SK-N-SH treated with all-trans-retinoic acid at 6 μM for 48 hours (cell line): ENCODE measurements at regions not wholly inside any gene's neighbourhood (a gene's known extent, or its start where the extent isn't known, plus 50 kb on each side); places are given as distances from the start of the nearest gene placed in this dataset.

Experiments
- ATAC-seq: fragments of 200-7000 bp; cut with Tn5 transposase; 3 replicates; pipeline ENCODE4 v1.9.1; 2020; ENCODE audit warnings: mild to moderate bottlenecking, moderate library complexity
- ARNTL ChIP-seq: fragments of 450-650 bp; formaldehyde crosslinking; IDR thresholded peaks from 2 replicates; pipeline ENCODE4 v1.5.0; 2020; ENCODE audit warnings: low read depth, mild to moderate bottlenecking, moderate library complexity, borderline replicate concordance
- BACH2 ChIP-seq: fragments of 250-450 bp; sonication (Bioruptor Pico); IDR thresholded peaks from 2 replicates; pipeline ENCODE4 v1.9.0; 2021; ENCODE audit warnings: mild to moderate bottlenecking, borderline replicate concordance
- CREB5 ChIP-seq: fragments of 250-450 bp; sonication (Bioruptor Pico); IDR thresholded peaks from 2 replicates; pipeline ENCODE4 v1.5.1; 2020; ENCODE audit warnings: low read depth, mild to moderate bottlenecking, moderate library complexity
- CSDC2 ChIP-seq: fragments of 250-450 bp; sonication (Bioruptor Pico); IDR thresholded peaks from 2 replicates; pipeline ENCODE4 v1.5.0; 2020; ENCODE audit warnings: mild to moderate bottlenecking, moderate library complexity
- CSRNP3 ChIP-seq: fragments of 250-450 bp; sonication (Bioruptor Pico); IDR thresholded peaks from 2 replicates; pipeline ENCODE4 v1.5.1; 2021; ENCODE audit warnings: mild to moderate bottlenecking, moderate library complexity
- ESRRG ChIP-seq: fragments of 250-450 bp; sonication (Bioruptor Pico); IDR thresholded peaks from 2 replicates; pipeline ENCODE4 v1.6.1; 2021; ENCODE audit warnings: mild to moderate bottlenecking
- GLIS3 ChIP-seq: fragments of 250-450 bp; sonication (Bioruptor Pico); IDR thresholded peaks from 2 replicates; pipeline ENCODE4 v1.5.0; 2020; ENCODE audit warnings: mild to moderate bottlenecking, moderate library complexity
- ISL1 ChIP-seq: fragments of 250-450 bp; sonication (Bioruptor Pico); IDR thresholded peaks from 2 replicates; pipeline ENCODE4 v2.1.2; 2022; ENCODE audit warnings: mild to moderate bottlenecking, moderate library complexity
- OSR1 ChIP-seq: fragments of 250-450 bp; sonication (Bioruptor Pico); IDR thresholded peaks from 2 replicates; pipeline ENCODE4 v1.8.0; 2022; ENCODE audit warnings: moderate library complexity, mild to moderate bottlenecking, inconsistent platforms
- PATZ1 ChIP-seq: fragments of 250-450 bp; sonication (Bioruptor Pico); IDR thresholded peaks from 2 replicates; pipeline ENCODE4 v1.8.0; 2020; ENCODE audit warnings: mild to moderate bottlenecking, moderate library complexity, borderline replicate concordance
- POU6F1 ChIP-seq: fragments of 250-450 bp; sonication (Bioruptor Pico); IDR thresholded peaks from 2 replicates; pipeline ENCODE4 v1.8.0; 2021; ENCODE audit warnings: low read depth, mild to moderate bottlenecking, moderate library complexity, borderline replicate concordance
- PPARA ChIP-seq: fragments of 250-450 bp; sonication (Bioruptor Pico); IDR thresholded peaks from 2 replicates; pipeline ENCODE4 v1.5.0; 2020; ENCODE audit warnings: mild to moderate bottlenecking, borderline replicate concordance
- RARB ChIP-seq: fragments of 250-450 bp; sonication (Bioruptor Pico); IDR thresholded peaks from 2 replicates; pipeline ENCODE4 v1.8.0; 2021; ENCODE audit warnings: mild to moderate bottlenecking, moderate library complexity
- SNAI2 ChIP-seq: fragments of 250-450 bp; sonication (Bioruptor Pico); IDR thresholded peaks from 2 replicates; pipeline ENCODE4 v1.5.0; 2020; ENCODE audit warnings: mild to moderate bottlenecking, moderate library complexity
- TCF4 ChIP-seq: fragments of 250-450 bp; sonication (Bioruptor Pico); IDR thresholded peaks from 2 replicates; pipeline ENCODE4 v1.8.0; 2021; ENCODE audit warnings: mild to moderate bottlenecking, moderate library complexity, borderline replicate concordance
- TOX ChIP-seq: fragments of 250-450 bp; sonication (Bioruptor Pico); IDR thresholded peaks from 2 replicates; pipeline ENCODE4 v1.8.0; 2021; ENCODE audit warnings: mild to moderate bottlenecking, moderate library complexity, borderline replicate concordance
- TSHZ2 ChIP-seq: fragments of 250-450 bp; sonication (Bioruptor Pico); IDR thresholded peaks from 2 replicates; pipeline ENCODE4 v1.5.0; 2020; ENCODE audit warnings: mild to moderate bottlenecking, moderate library complexity
- ZC3H10 ChIP-seq: fragments of 250-450 bp; sonication (Bioruptor Pico); IDR thresholded peaks from 2 replicates; pipeline ENCODE4 v1.5.1; 2021; ENCODE audit warnings: mild to moderate bottlenecking, moderate library complexity
- ZFP3 ChIP-seq: fragments of 250-450 bp; sonication (Bioruptor Pico); IDR thresholded peaks from 2 replicates; pipeline ENCODE4 v1.5.0; 2020; ENCODE audit warnings: mild to moderate bottlenecking, moderate library complexity
- ZFP30 ChIP-seq: fragments of 450-650 bp; formaldehyde crosslinking; IDR thresholded peaks from 2 replicates; pipeline ENCODE4 v1.5.0; 2022; ENCODE audit warnings: mild to moderate bottlenecking, moderate library complexity
- ZNF565 ChIP-seq: fragments of 450-650 bp; formaldehyde crosslinking; conservative IDR thresholded peaks from 2 replicates; pipeline ENCODE4 v1.5.0; 2020; ENCODE audit warnings: low read depth, mild to moderate bottlenecking, moderate library complexity
- ZNF70 ChIP-seq: fragments of 450-650 bp; formaldehyde crosslinking; IDR thresholded peaks from 2 replicates; pipeline ENCODE4 v1.5.0; 2020; ENCODE audit warnings: mild to moderate bottlenecking, moderate library complexity
- ZNF8 ChIP-seq: fragments of 450-650 bp; formaldehyde crosslinking; IDR thresholded peaks from 2 replicates; pipeline ENCODE4 v1.5.0; 2020; ENCODE audit warnings: mild to moderate bottlenecking, moderate library complexity

- no peak for ATAC-seq
- TF ChIP-seq ESRRG, result no peak
- no peak for TF ChIP-seq ZC3H10 (CRISPR knock-in tag)
- no peak for TF ChIP-seq TOX (CRISPR knock-in tag)
- no peak for TF ChIP-seq RARB (CRISPR knock-in tag)
- no peak for TF ChIP-seq CSRNP3 (CRISPR knock-in tag)
- TF ChIP-seq OSR1, result no peak
- no peak for TF ChIP-seq PPARA (CRISPR knock-in tag)
- TF ChIP-seq ARNTL (CRISPR knock-in tag), result no peak
- no peak for TF ChIP-seq ZNF565 (CRISPR knock-in tag)
- TF ChIP-seq ZNF8, result no peak
- TF ChIP-seq BACH2 (CRISPR knock-in tag), result no peak
- no peak for TF ChIP-seq GLIS3
- TF ChIP-seq SNAI2 (CRISPR knock-in tag), result no peak
- no peak for TF ChIP-seq POU6F1 (CRISPR knock-in tag)
- no peak for TF ChIP-seq TCF4 (CRISPR knock-in tag)
- no peak for TF ChIP-seq CREB5 (CRISPR knock-in tag)
- no peak for TF ChIP-seq CSDC2 (CRISPR knock-in tag)
- TF ChIP-seq, all 23 proteins: peak for 0
Observed at GRCh38 chr14:104524726-104525125, 54.8 kb upstream of the C14orf180 start.

- TF ChIP-seq ZFP30 (no peak), SNAI2 (CRISPR knock-in tag) (no peak), ISL1 (CRISPR knock-in tag) (no peak), ZFP3 (CRISPR knock-in tag) (no peak), ZNF70 (no peak), BACH2 (CRISPR knock-in tag) (no peak), RARB (CRISPR knock-in tag) (no peak), ZC3H10 (CRISPR knock-in tag) (no peak), ZNF565 (CRISPR knock-in tag) (no peak), PPARA (CRISPR knock-in tag) (no peak), GLIS3 (no peak), PATZ1 (CRISPR knock-in tag) (no peak), CSDC2 (CRISPR knock-in tag) (no peak), TSHZ2 (CRISPR knock-in tag) (no peak), TOX (CRISPR knock-in tag) (no peak), ZNF8 (no peak), ESRRG (no peak), OSR1 (no peak)
- ATAC-seq, result no peak
Observed at GRCh38 chr14:104526723-104527645, 52.6 kb upstream of the C14orf180 start.
